GM13977 (cell line): ENCODE measurements at regions not wholly inside any gene's neighbourhood (a gene's known extent, or its start where the extent isn't known, plus 50 kb on each side); places are given as distances from the start of the nearest gene placed in this dataset.

ENCODE experiments used
- DNase-seq: peaks from one replicate; pipeline ENCODE4 v3.0.0; 2012; ENCODE audit warnings: low spot score
- CTCF ChIP-seq: IDR thresholded peaks from 2 replicates; pipeline ENCODE4 v1.5.1; 2012; ENCODE audit warnings: mild to moderate bottlenecking, control low read depth; ENCODE audit not compliant: insufficient read depth; ENCODE audit errors: extremely low read depth, missing control alignments
- in situ Hi-C: fragments of 300-500 bp; cut with MboI; formaldehyde crosslinking; loops from one replicate; pipeline ENCODE4 v1.12.0; 2022; ENCODE audit warnings: low sequenced_read_pairs, low pct_unique_long_range_greater_than_20kb, mixed read lengths, inconsistent platforms; ENCODE audit not compliant: unreplicated experiment

GRCh38 chr18:10153924-10154752 is 240.3 kb downstream of the VAPA start:
- no peak for TF ChIP-seq CTCF
- in situ Hi-C loops = no loop called here
- no peak for DNase-seq

- in situ Hi-C loops = no loop called here
- TF ChIP-seq CTCF = no peak
- no peak for DNase-seq
Observed at GRCh38 chr18:10157706-10158105, 243.9 kb downstream of the VAPA start.

- in situ Hi-C loops = no loop called here
- DNase-seq = no peak
- TF ChIP-seq CTCF = no peak
Observed at GRCh38 chr18:10160251-10160650, 246.4 kb downstream of the VAPA start.

- no peak for TF ChIP-seq CTCF
- in situ Hi-C loops = no loop called here
- no peak for DNase-seq
Observed at GRCh38 chr18:10161315-10161714, 247.5 kb downstream of the VAPA start.

GRCh38 chr18:10162340-10162739 is 248.5 kb downstream of the VAPA start:
- no peak for TF ChIP-seq CTCF
- in situ Hi-C loops = no loop called here

GRCh38 chr18:10164271-10165071 is 250.7 kb downstream of the VAPA start:
- DNase-seq = no peak

More at GRCh38 chr18:10162340-10162739, 248.5 kb downstream of the VAPA start:
- DNase-seq = no peak

More at GRCh38 chr18:10164271-10165071, 250.7 kb downstream of the VAPA start:
- no peak for TF ChIP-seq CTCF
- in situ Hi-C loops = no loop called here
